SK-N-SH treated with all-trans-retinoic acid at 6 μM for 48 hours (cell line): ENCODE measurements at regions not wholly inside any gene's neighbourhood (a gene's known extent, or its start where the extent isn't known, plus 50 kb on each side); places are given as distances from the start of the nearest gene placed in this dataset.

Experiments
- ATAC-seq: fragments of 200-7000 bp; cut with Tn5 transposase; 3 replicates; pipeline ENCODE4 v1.9.1; 2020; ENCODE audit warnings: mild to moderate bottlenecking, moderate library complexity
- CREB5 ChIP-seq: fragments of 250-450 bp; sonication (Bioruptor Pico); IDR thresholded peaks from 2 replicates; pipeline ENCODE4 v1.5.1; 2020; ENCODE audit warnings: low read depth, mild to moderate bottlenecking, moderate library complexity
- CSDC2 ChIP-seq: fragments of 250-450 bp; sonication (Bioruptor Pico); IDR thresholded peaks from 2 replicates; pipeline ENCODE4 v1.5.0; 2020; ENCODE audit warnings: mild to moderate bottlenecking, moderate library complexity
- ESRRG ChIP-seq: fragments of 250-450 bp; sonication (Bioruptor Pico); IDR thresholded peaks from 2 replicates; pipeline ENCODE4 v1.6.1; 2021; ENCODE audit warnings: mild to moderate bottlenecking
- GLIS3 ChIP-seq: fragments of 250-450 bp; sonication (Bioruptor Pico); IDR thresholded peaks from 2 replicates; pipeline ENCODE4 v1.5.0; 2020; ENCODE audit warnings: mild to moderate bottlenecking, moderate library complexity
- OSR1 ChIP-seq: fragments of 250-450 bp; sonication (Bioruptor Pico); IDR thresholded peaks from 2 replicates; pipeline ENCODE4 v1.8.0; 2022; ENCODE audit warnings: moderate library complexity, mild to moderate bottlenecking, inconsistent platforms
- PATZ1 ChIP-seq: fragments of 250-450 bp; sonication (Bioruptor Pico); IDR thresholded peaks from 2 replicates; pipeline ENCODE4 v1.8.0; 2020; ENCODE audit warnings: mild to moderate bottlenecking, moderate library complexity, borderline replicate concordance
- POU6F1 ChIP-seq: fragments of 250-450 bp; sonication (Bioruptor Pico); IDR thresholded peaks from 2 replicates; pipeline ENCODE4 v1.8.0; 2021; ENCODE audit warnings: low read depth, mild to moderate bottlenecking, moderate library complexity, borderline replicate concordance
- PPARA ChIP-seq: fragments of 250-450 bp; sonication (Bioruptor Pico); IDR thresholded peaks from 2 replicates; pipeline ENCODE4 v1.5.0; 2020; ENCODE audit warnings: mild to moderate bottlenecking, borderline replicate concordance
- TSHZ2 ChIP-seq: fragments of 250-450 bp; sonication (Bioruptor Pico); IDR thresholded peaks from 2 replicates; pipeline ENCODE4 v1.5.0; 2020; ENCODE audit warnings: mild to moderate bottlenecking, moderate library complexity
- ZC3H10 ChIP-seq: fragments of 250-450 bp; sonication (Bioruptor Pico); IDR thresholded peaks from 2 replicates; pipeline ENCODE4 v1.5.1; 2021; ENCODE audit warnings: mild to moderate bottlenecking, moderate library complexity
- ZFP30 ChIP-seq: fragments of 450-650 bp; formaldehyde crosslinking; IDR thresholded peaks from 2 replicates; pipeline ENCODE4 v1.5.0; 2022; ENCODE audit warnings: mild to moderate bottlenecking, moderate library complexity
- ZNF565 ChIP-seq: fragments of 450-650 bp; formaldehyde crosslinking; conservative IDR thresholded peaks from 2 replicates; pipeline ENCODE4 v1.5.0; 2020; ENCODE audit warnings: low read depth, mild to moderate bottlenecking, moderate library complexity
- ZNF8 ChIP-seq: fragments of 450-650 bp; formaldehyde crosslinking; IDR thresholded peaks from 2 replicates; pipeline ENCODE4 v1.5.0; 2020; ENCODE audit warnings: mild to moderate bottlenecking, moderate library complexity

DNA sequence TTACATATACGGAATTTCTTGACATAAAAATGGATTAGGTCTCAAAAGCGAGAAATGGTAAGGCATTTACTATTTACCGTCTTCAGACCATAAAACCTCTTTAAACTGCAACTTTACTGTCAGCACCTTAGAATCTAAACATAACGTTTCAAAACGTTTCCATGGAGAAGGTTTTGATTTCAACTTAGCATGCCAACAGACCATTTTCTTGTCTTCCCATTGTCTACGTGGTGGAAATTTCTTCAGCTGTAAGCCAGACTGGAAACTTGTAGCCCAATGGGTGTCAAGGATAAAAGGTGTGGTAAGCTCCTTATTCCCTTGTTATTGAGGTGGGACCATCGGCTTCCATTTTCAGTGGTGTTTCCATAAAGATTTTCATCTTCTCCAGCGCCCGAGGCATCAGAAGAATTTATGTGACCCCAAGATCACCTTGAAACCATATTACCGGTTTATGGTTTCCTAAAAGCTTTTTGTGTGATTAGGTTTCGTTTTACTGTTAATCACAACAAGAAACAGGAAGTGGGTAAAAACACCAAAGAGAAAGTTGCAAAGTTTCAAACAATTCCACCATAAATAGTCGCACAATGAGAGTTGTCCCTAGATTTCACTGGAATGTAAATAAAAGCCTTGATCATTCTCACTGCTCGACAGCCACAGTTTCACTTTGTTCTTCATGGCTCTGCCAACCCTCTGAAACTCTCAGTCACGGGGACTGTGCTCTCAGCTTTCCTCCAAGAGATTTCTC is 63.0 kb upstream of the CD2AP start:
- TF ChIP-seq CREB5 (CRISPR knock-in tag) (no peak), OSR1 (CRISPR knock-in tag) (no peak), POU6F1 (no peak), ESRRG (no peak), PPARA (no peak), ZC3H10 (CRISPR knock-in tag) (no peak), ZNF8 (CRISPR knock-in tag) (no peak), CSDC2 (CRISPR knock-in tag) (no peak), PATZ1 (CRISPR knock-in tag) (no peak), TSHZ2 (no peak), ZFP30 (no peak)
- peak; percentile 67 for ATAC-seq

DNA sequence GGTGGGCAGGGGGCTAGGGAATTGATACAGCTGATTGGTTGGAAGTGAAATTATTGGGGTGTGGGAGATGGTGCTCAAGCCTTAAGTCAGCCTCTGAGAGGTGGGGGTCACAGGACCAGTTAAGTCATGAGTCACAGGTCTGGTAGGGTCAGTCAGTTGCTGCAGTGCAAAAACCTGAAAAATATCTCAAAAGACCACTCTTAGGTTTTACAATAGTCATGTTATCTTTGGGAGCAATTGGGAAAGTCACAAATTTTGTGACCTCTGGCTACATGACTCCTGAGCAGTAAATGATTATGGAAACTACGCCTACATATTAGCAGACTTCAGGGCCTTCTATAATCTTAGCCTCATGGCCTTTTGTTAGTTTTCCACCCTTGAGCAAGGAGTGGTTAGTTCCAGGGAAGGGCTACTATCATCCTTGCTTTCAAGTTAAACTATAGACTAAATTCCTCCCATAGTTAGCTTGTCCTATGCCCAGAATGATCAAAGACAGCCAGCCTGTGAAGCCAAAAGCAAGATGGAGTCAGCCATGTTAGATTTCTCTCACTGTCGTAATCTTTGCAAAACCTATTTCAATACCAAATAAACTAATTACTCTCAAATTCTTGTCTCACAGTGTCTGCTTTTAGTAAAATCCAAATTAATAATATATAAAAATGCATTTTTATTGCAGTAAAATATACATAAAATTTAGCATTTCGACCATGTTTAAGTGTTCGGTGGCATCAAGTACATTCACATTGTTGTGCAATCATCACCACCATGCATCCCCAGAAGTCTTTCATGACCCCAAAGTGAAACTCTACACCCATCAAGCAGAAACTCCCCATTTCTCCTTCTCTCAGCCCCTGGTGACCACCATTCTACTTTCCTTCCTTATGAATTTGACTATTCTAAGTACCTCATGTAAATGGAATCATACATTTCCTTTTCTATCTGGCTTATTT is 60.9 kb upstream of the CD2AP start:
- ATAC-seq: no peak
- TF ChIP-seq ZFP30: no peak
- no peak for TF ChIP-seq PPARA

- TF ChIP-seq OSR1 (CRISPR knock-in tag) (no peak), TSHZ2 (no peak), ESRRG (no peak), ZNF565 (CRISPR knock-in tag) (no peak), ZC3H10 (CRISPR knock-in tag) (no peak), GLIS3 (no peak)
- ATAC-seq: no peak
Observed at GRCh38 chr6:47419621-47420020, 58.0 kb upstream of the CD2AP start.
